ENCODE measurements at regions not wholly inside any gene's neighbourhood (a gene's known extent, or its start where the extent isn't known, plus 50 kb on each side); places are given as distances from the start of the nearest gene placed in this dataset.

DNA sequence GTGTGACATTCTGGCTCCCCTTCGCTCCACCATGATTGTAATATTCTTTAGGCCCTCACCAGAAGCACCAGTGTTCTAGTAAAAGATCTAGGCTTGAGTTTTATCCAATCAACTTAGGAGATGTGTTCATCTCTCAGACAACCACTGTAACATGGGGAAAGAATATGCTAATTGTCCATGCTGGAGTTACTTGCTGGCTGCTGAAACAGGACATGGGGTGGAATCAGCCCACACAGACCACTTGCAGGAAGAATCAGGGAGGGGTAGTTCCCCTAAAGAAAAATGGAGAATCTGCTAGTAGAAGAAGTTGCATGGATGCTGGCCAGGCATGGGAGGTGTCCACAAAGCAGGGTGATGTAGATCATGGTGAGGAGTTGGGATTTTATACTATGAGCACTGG lies 86.2 kb downstream of the FEM1C start:
- Mint-ChIP-seq H3K4me3 (no peak overlapping the region), H3K9me3 (no peaks in the 10 kb centered on the region; a peak in 1 of 5 replicates), H3K27ac (no peak overlapping the region), H3K4me1 (peaks cover 4 to 10% of the 10 kb centered on the region in 2 experiments; a peak in 3 of 4 replicates), H3K36me3 (ENCODE audit: insufficient read depth in 1 of 3, low read depth in 3 of 3) (no peaks in the 10 kb centered on the region), H3K27me3 (ENCODE audit: low read depth) (no peaks in the 10 kb centered on the region)
- no peaks in the 10 kb centered on the region for H3K27me3 ChIP-seq (ENCODE audit: insufficient read depth, low read length)
- no peak overlapping the region for H3K56ac ChIP-seq (ENCODE audit: insufficient read length, low read depth, low read length)
- H3K4me2 ChIP-seq (ENCODE audit: insufficient read depth, insufficient read length, low read length): no peak overlapping the region
- H3K79me2 ChIP-seq (ENCODE audit: insufficient read depth, low read length): no peaks in the 10 kb centered on the region
- H2AK5ac ChIP-seq (ENCODE audit: insufficient read length, low read length): no peak overlapping the region
- no peak overlapping the region for H2BK12ac ChIP-seq (ENCODE audit: insufficient read length, low read depth, low read length)
- no peak overlapping the region for H3K9ac ChIP-seq (ENCODE audit: extremely low read depth, insufficient read length, low read length)
- H2AFZ ChIP-seq (ENCODE audit: low read length): no peak overlapping the region
- H3T11ph ChIP-seq (ENCODE audit: low read length): no peak overlapping the region
- TF ChIP-seq, protein P1, sequence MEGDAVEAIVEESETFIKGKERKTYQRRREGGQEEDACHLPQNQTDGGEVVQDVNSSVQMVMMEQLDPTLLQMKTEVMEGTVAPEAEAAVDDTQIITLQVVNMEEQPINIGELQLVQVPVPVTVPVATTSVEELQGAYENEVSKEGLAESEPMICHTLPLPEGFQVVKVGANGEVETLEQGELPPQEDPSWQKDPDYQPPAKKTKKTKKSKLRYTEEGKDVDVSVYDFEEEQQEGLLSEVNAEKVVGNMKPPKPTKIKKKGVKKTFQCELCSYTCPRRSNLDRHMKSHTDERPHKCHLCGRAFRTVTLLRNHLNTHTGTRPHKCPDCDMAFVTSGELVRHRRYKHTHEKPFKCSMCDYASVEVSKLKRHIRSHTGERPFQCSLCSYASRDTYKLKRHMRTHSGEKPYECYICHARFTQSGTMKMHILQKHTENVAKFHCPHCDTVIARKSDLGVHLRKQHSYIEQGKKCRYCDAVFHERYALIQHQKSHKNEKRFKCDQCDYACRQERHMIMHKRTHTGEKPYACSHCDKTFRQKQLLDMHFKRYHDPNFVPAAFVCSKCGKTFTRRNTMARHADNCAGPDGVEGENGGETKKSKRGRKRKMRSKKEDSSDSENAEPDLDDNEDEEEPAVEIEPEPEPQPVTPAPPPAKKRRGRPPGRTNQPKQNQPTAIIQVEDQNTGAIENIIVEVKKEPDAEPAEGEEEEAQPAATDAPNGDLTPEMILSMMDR (conservative IDR thresholded peaks at IDR 0.05): no peak
- no peak for DNase-seq
- H3K4ac ChIP-seq (ENCODE audit: low read depth, low read length): no peak overlapping the region
- H3K9me3 ChIP-seq (ENCODE audit: control insufficient read depth, low read depth, low read length): no peaks in the 10 kb centered on the region
- H3K23me2 ChIP-seq (ENCODE audit: insufficient read length, low read depth, low read length, poor library complexity, severe bottlenecking): no peaks in the 10 kb centered on the region
- H3K14ac ChIP-seq (ENCODE audit: insufficient read depth, low read length): no peak overlapping the region
- H3K18ac ChIP-seq (ENCODE audit: insufficient read length, low read depth, low read length): no peak overlapping the region
- no peaks in the 10 kb centered on the region for H3K79me1 ChIP-seq (ENCODE audit: insufficient read depth, low read depth, low read length, poor library complexity, severe bottlenecking)
- H2BK15ac ChIP-seq (ENCODE audit: low read depth, low read length): no peak overlapping the region
- no peaks in the 10 kb centered on the region for H4K20me1 ChIP-seq (ENCODE audit: control insufficient read depth, insufficient read depth, insufficient read length)
- H4K8ac ChIP-seq (replicated peaks; ENCODE audit: insufficient read length, low read depth, low read length): no peak overlapping the region
- H2BK120ac ChIP-seq (ENCODE audit: low read depth, low read length, poor library complexity, severe bottlenecking): no peak overlapping the region
- no peak overlapping the region for H4K91ac ChIP-seq (ENCODE audit: insufficient read length, low read depth, low read length)
- no CpG with 5 or more reads among the region's 1 CpG for WGBS (ENCODE audit: extremely low coverage, insufficient read length, low lambda C conversion rate)
- H3K27ac ChIP-seq (ENCODE audit: insufficient read length, low read depth, low read length): no peak overlapping the region
- H4K5ac ChIP-seq (ENCODE audit: insufficient read length, low read depth, low read length): no peak overlapping the region
- no peak overlapping the region for H2BK20ac ChIP-seq (ENCODE audit: low read depth, low read length, poor library complexity, severe bottlenecking)
- H3K4me1 ChIP-seq (ENCODE audit: insufficient read depth, low read length): peaks cover 5% of the 10 kb centered on the region; the same call in 1 of the 2 replicates
- H3K23ac ChIP-seq (ENCODE audit: insufficient read length, low read depth, low read length): no peak overlapping the region
- H2BK5ac ChIP-seq (ENCODE audit: insufficient read length, low read length): no peak overlapping the region
